ENCODE measurements at regions not wholly inside any gene's neighbourhood (a gene's known extent, or its start where the extent isn't known, plus 50 kb on each side); places are given as distances from the start of the nearest gene placed in this dataset.

- DNase-seq (ENCODE audit: low spot score), result no peak
- H3K27ac ChIP-seq, result no peak overlapping the region
- TF ChIP-seq CTCF (IDR thresholded peaks at IDR 0.05), result no peak
Observed at GRCh38 chr1:194164755-194165154, 978.3 kb upstream of the B3GALT2 start.

GRCh38 chr1:194161591-194161990 lies 975.2 kb upstream of the B3GALT2 start:
- TF ChIP-seq CTCF (IDR thresholded peaks at IDR 0.05), result no peak
- no peak for DNase-seq (ENCODE audit: low spot score)

More at GRCh38 chr1:194164755-194165154, 978.3 kb upstream of the B3GALT2 start:
- no peak overlapping the region for H3K4me3 ChIP-seq

GRCh38 chr1:194159941-194160340 lies 973.5 kb upstream of the B3GALT2 start:
- no peak for DNase-seq (ENCODE audit: low spot score)
- no peak overlapping the region for H3K27ac ChIP-seq
- H3K4me3 ChIP-seq, result no peak overlapping the region
- TF ChIP-seq CTCF (IDR thresholded peaks at IDR 0.05), result no peak

More at GRCh38 chr1:194161591-194161990, 975.2 kb upstream of the B3GALT2 start:
- H3K4me3 ChIP-seq, result no peak overlapping the region
- no peak overlapping the region for H3K27ac ChIP-seq

GRCh38 chr1:194155962-194156361 lies 969.5 kb upstream of the B3GALT2 start:
- no peak for DNase-seq (ENCODE audit: low spot score)
- H3K27ac ChIP-seq, result no peak overlapping the region
- no peak overlapping the region for H3K4me3 ChIP-seq
- TF ChIP-seq CTCF (IDR thresholded peaks at IDR 0.05), result no peak

DNA sequence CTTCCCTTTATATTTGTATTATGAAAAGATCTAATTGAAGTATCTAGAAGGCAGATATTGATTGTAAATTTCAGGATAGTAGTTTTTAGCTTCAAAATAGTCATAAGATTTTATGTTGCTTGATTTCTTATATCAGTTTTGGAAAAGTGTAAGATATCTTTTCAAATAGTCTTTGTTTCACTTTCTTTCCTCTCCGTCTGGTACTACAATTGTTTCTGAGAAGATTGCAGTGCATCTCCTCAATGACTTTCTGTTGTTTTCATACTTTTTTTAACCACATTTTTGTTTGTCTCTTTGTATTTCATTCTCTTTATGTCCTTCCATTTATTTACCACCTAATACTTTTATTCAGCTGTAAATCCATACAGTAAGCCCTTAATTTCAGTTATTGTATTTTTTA lies 964.6 kb upstream of the B3GALT2 start:
- no peak for DNase-seq (ENCODE audit: low spot score)
- H3K27ac ChIP-seq, result no peak overlapping the region
- TF ChIP-seq CTCF (IDR thresholded peaks at IDR 0.05), result no peak
- no peak overlapping the region for H3K4me3 ChIP-seq

GRCh38 chr1:194150242-194150641 lies 963.8 kb upstream of the B3GALT2 start:
- no peak for TF ChIP-seq CTCF (IDR thresholded peaks at IDR 0.05)
- Histone ChIP-seq H3K4me3 (no peak overlapping the region), H3K27ac (no peak overlapping the region)
- no peak for DNase-seq (ENCODE audit: low spot score)

DNA sequence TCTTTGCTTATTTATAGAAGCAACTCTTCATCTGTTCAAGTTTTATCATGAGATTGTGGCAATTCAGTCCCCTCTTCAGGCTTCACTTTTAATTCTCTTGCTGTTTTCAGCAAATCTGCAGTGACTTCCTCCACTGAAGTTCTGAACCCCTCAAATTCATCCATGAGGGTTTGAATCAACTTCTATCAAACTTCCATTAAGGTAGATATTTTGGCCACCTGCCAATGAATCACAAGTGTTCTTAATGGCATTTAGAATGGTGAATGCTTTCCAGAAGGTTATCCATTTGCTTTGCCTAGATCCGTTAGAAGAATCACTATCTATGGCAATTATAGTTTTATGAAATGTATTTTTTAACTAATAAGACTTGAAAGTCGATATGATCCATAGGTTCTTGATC lies 946.7 kb upstream of the B3GALT2 start:
- DNase-seq (ENCODE audit: low spot score), result no peak
- Histone ChIP-seq H3K4me3 (no peak overlapping the region), H3K27ac (no peak overlapping the region)
- TF ChIP-seq CTCF (IDR thresholded peaks at IDR 0.05), result no peak
